Activated naive CD8-positive, alpha-beta T cell treated with anti-CD3 and anti-CD28 coated beads, Interleukin-2, amount 50 U/mL, for 24 hours (primary cell): ENCODE measurements at regions not wholly inside any gene's neighbourhood (a gene's known extent, or its start where the extent isn't known, plus 50 kb on each side); places are given as distances from the start of the nearest gene placed in this dataset.

Experiments used
- ATAC-seq: fragments of 150-1000 bp; cut with Tn5 transposase; one replicate; pipeline ENCODE4 v1.10.0; 2021
- DNase-seq: peaks from one replicate; pipeline ENCODE4 v3.0.0; 2021
- H3K27ac Mint-ChIP-seq: one replicate; pipeline ENCODE4 v1.8.0; 2021; ENCODE audit warnings: mild to moderate bottlenecking, mixed read lengths
- H3K27me3 Mint-ChIP-seq: one replicate; pipeline ENCODE4 v1.8.0; 2021; ENCODE audit warnings: mixed read lengths
- H3K36me3 Mint-ChIP-seq: one replicate; pipeline ENCODE4 v1.8.0; 2021; ENCODE audit warnings: low read depth, mixed read lengths
- H3K4me1 Mint-ChIP-seq: one replicate; pipeline ENCODE4 v1.8.0; 2021; ENCODE audit warnings: mixed read lengths
- H3K4me3 Mint-ChIP-seq: one replicate; pipeline ENCODE4 v1.8.0; 2021; ENCODE audit warnings: mild to moderate bottlenecking, moderate library complexity, mixed read lengths
- H3K9me3 Mint-ChIP-seq: one replicate; pipeline ENCODE4 v1.8.0; 2021; ENCODE audit warnings: mixed read lengths

GRCh38 chr4:79495447-79495846 lies 87.4 kb upstream of the GK2 start:
- Mint-ChIP-seq H3K4me1 (no peaks in the 10 kb centered on the region), H3K36me3 (no peaks in the 10 kb centered on the region), H3K4me3 (no peak overlapping the region), H3K27me3 (no peaks in the 10 kb centered on the region), H3K27ac (no peak overlapping the region), H3K9me3 (no peaks in the 10 kb centered on the region)
- ATAC-seq (no peak), DNase-seq (no peak)

GRCh38 chr4:79492148-79492547 lies 84.1 kb upstream of the GK2 start:
- no peak for ATAC-seq
- no peaks in the 10 kb centered on the region for H3K36me3 Mint-ChIP-seq

DNA sequence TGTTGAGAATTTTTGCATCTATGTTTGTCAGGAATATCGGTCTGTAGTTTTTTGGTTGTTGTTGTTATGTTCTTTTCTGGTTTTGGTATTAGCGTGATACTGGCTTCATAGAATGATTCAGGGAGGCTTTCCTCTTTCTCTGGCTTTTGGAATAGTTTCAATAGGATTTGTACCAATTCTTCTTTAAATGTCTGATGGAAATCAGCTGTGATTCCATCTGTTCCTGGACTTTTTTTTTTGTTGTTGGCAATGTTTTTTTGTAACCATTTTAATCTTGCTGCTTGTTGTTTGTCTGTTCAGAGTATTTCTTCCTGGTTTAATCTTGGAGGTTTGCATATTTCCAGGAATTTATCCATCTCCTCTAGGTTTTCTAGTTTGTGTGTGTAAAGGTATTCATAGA lies 81.5 kb upstream of the GK2 start:
- Mint-ChIP-seq H3K36me3 (no peaks in the 10 kb centered on the region), H3K27ac (no peak overlapping the region), H3K27me3 (no peaks in the 10 kb centered on the region), H3K4me3 (no peak overlapping the region), H3K4me1 (no peaks in the 10 kb centered on the region), H3K9me3 (no peaks in the 10 kb centered on the region)
- DNase-seq, result no peak
- no peak for ATAC-seq

More at GRCh38 chr4:79492148-79492547, 84.1 kb upstream of the GK2 start:
- Mint-ChIP-seq H3K4me3 (no peak overlapping the region), H3K27ac (no peak overlapping the region), H3K27me3 (no peaks in the 10 kb centered on the region), H3K9me3 (no peaks in the 10 kb centered on the region), H3K4me1 (no peaks in the 10 kb centered on the region)
- DNase-seq, result no peak

- DNase-seq (no peak), ATAC-seq (no peak)
- H3K4me1 Mint-ChIP-seq, result no peaks in the 10 kb centered on the region
- H3K27me3 Mint-ChIP-seq, result no peaks in the 10 kb centered on the region
- H3K9me3 Mint-ChIP-seq, result peaks cover 4% of the 10 kb centered on the region
- no peaks in the 10 kb centered on the region for H3K36me3 Mint-ChIP-seq
- H3K4me3 Mint-ChIP-seq, result no peak overlapping the region
- no peak overlapping the region for H3K27ac Mint-ChIP-seq
Observed at GRCh38 chr4:79476196-79476595, 68.2 kb upstream of the GK2 start.

- Mint-ChIP-seq H3K9me3 (peaks cover 3% of the 10 kb centered on the region), H3K27me3 (no peaks in the 10 kb centered on the region), H3K4me3 (no peak overlapping the region), H3K4me1 (no peaks in the 10 kb centered on the region), H3K36me3 (no peaks in the 10 kb centered on the region), H3K27ac (no peak overlapping the region)
- DNase-seq, result no peak
- no peak for ATAC-seq
Observed at GRCh38 chr4:79473439-79473724, 65.4 kb upstream of the GK2 start.

- Mint-ChIP-seq H3K36me3 (no peaks in the 10 kb centered on the region), H3K27ac (no peak overlapping the region), H3K4me3 (no peak overlapping the region)
Observed at GRCh38 chr4:79472693-79473438, 64.8 kb upstream of the GK2 start.

GRCh38 chr4:79472036-79472435 lies 64.0 kb upstream of the GK2 start:
- Mint-ChIP-seq H3K4me3 (no peak overlapping the region), H3K9me3 (no peaks in the 10 kb centered on the region), H3K36me3 (no peaks in the 10 kb centered on the region), H3K4me1 (no peaks in the 10 kb centered on the region), H3K27ac (no peak overlapping the region), H3K27me3 (no peaks in the 10 kb centered on the region)
- no peak for DNase-seq
- no peak for ATAC-seq

More at GRCh38 chr4:79472693-79473438, 64.8 kb upstream of the GK2 start:
- DNase-seq (no peak), ATAC-seq (no peak)
- H3K9me3 Mint-ChIP-seq, result no peaks in the 10 kb centered on the region
- no peaks in the 10 kb centered on the region for H3K27me3 Mint-ChIP-seq
- H3K4me1 Mint-ChIP-seq, result no peaks in the 10 kb centered on the region

- H3K27ac Mint-ChIP-seq, result no peak overlapping the region
- H3K9me3 Mint-ChIP-seq, result no peaks in the 10 kb centered on the region
- no peaks in the 10 kb centered on the region for H3K4me1 Mint-ChIP-seq
- ATAC-seq (no peak), DNase-seq (no peak)
- H3K4me3 Mint-ChIP-seq, result no peak overlapping the region
- H3K36me3 Mint-ChIP-seq, result no peaks in the 10 kb centered on the region
- H3K27me3 Mint-ChIP-seq, result no peaks in the 10 kb centered on the region
Observed at GRCh38 chr4:79471309-79471708, 63.3 kb upstream of the GK2 start.

- H3K4me3 Mint-ChIP-seq, result no peak overlapping the region
- no peaks in the 10 kb centered on the region for H3K27me3 Mint-ChIP-seq
- H3K9me3 Mint-ChIP-seq, result no peaks in the 10 kb centered on the region
- DNase-seq, result no peak
- no peaks in the 10 kb centered on the region for H3K36me3 Mint-ChIP-seq
- no peak overlapping the region for H3K27ac Mint-ChIP-seq
- no peak for ATAC-seq
- H3K4me1 Mint-ChIP-seq, result no peaks in the 10 kb centered on the region
Observed at GRCh38 chr4:79467246-79467932, 59.4 kb upstream of the GK2 start.

DNA sequence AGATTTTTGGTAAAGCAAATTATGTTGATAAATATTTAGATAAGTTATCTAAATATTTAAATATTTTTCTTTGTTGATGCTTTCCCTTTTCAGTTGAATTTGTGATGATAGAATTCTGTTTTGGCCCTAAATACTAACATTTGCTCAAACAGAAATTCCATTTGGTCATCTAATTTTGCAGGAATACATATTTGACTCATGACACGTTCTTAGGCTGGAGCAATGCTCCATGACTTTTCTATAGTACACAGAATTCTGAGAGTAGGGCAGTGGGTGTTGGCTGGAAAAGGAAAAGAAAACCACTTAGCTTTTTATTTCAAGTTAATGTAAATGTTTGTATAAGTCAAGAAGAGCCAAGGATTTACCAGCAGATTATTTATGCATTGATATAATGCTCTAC lies 58.6 kb upstream of the GK2 start:
- Mint-ChIP-seq H3K27ac (no peak overlapping the region), H3K36me3 (no peaks in the 10 kb centered on the region), H3K9me3 (no peaks in the 10 kb centered on the region), H3K4me3 (no peak overlapping the region), H3K4me1 (no peaks in the 10 kb centered on the region), H3K27me3 (no peaks in the 10 kb centered on the region)
- DNase-seq, result no peak
- no peak for ATAC-seq
